ENCODE measurements at regions not wholly inside any gene's neighbourhood (a gene's known extent, or its start where the extent isn't known, plus 50 kb on each side); places are given as distances from the start of the nearest gene placed in this dataset.

GRCh38 chr14:84351646-84352045 is 1178.3 kb upstream of the FLRT2 start:
- ChIA-PET POLR2A (no interaction called here), CTCF (no interaction called here)

DNA sequence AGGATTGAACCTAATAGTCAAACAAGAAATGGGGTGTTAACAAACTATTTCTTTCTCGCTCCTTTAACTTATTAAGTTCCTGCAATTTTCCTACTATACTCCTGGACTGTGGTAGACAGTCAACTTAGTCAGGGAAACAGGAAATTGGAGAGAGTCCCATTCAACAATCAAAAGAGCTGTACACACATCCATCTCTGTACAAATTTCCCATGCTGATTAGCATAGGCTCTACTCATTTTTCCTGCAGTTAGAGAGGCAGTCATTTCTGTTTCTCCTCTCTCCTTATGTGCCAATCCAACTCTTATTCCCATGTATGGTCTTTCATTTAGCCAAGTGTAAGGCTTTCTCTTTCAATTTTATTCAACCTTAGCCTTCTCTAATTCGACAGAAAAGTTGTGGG is 1168.5 kb upstream of the FLRT2 start:
- ChIA-PET CTCF (no interaction called here), POLR2A (no interaction called here)

DNA sequence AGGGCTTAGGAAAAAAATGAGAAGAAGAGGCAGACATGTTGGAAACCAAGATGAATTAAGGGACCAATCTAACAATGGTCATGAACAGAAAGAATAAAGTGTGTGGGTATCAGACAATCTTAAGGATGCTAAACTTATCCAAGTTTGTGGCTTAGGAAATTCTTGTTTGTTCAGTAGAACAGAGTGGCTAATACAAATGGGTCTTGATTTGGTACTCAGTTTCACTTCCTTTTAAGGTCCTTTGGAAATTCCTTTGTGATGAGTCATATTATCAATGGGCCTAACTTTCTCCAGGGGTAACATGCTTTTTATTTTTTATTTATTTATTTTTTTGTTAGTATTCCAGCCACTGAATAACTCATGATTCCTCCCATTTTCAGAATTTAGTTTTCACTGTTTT is 1154.7 kb upstream of the FLRT2 start:
- POLR2A ChIA-PET = no interaction called here
- CTCF ChIA-PET = no interaction called here

DNA sequence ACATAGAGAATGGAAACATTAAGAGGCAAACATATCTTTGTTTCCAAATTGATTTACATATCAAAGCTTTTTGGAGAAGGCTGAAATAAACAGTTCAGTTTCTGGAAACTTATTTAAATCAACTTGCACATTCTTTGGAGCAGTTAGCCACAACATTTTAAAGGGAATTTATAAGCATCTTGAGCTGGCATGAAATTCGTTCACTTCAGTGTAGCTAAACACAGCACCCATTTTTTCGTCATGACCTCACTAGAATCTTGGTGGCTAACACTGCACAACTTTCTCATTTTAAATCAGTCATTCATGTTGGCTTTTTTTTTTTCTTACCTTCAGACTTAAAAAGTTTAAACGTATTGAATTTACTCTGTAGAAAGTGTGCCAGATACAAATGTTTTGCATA is 1139.9 kb upstream of the FLRT2 start:
- POLR2A ChIA-PET = no interaction called here
- CTCF ChIA-PET = no interaction called here

DNA sequence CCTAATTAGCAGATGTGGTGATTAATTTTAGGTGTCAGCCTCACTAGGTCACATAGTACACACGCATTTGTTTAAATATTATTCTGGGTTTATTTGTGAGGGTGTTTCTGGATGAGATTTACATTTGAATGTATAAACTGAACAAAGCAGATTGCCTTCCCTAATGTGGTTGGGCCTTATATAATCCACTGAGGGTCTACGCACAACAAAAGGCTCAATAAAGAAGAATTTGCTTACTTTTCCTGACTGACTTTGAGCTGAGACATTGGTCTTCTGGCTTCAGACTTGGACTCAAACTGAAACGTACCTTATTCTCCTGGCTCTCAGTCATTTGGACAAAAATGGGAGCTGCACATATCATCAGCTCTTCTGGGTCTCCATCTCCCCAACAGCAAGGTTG is 1132.3 kb upstream of the FLRT2 start:
- CTCF ChIA-PET = no interaction called here
- POLR2A ChIA-PET = no interaction called here

- POLR2A ChIA-PET = no interaction called here
These were observed 1130.5 kb upstream of the FLRT2 start for GRCh38 chr14:84399296-84399910.

DNA sequence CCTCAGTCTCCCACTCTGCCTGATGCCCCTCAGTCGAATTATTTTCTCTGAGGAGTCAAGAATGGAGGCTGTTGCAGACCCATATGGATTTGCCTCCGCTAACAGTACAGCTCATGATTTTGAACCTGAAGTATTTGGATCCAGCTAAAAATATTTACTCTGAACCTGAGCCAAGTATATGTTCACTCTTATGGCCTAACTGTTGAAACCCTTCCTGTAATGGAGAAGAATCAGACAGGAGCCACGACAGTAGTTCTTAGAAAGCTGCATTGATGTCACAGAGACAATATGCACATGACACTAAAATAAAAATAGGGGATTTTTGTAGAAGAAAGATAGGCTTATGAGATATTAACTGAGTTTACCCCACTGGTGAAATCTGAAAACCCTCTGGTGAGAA is 1128.3 kb upstream of the FLRT2 start:
- CTCF ChIA-PET = no interaction called here
- POLR2A ChIA-PET = no interaction called here

More at GRCh38 chr14:84399296-84399910, 1130.5 kb upstream of the FLRT2 start:
- CTCF ChIA-PET = no interaction called here

DNA sequence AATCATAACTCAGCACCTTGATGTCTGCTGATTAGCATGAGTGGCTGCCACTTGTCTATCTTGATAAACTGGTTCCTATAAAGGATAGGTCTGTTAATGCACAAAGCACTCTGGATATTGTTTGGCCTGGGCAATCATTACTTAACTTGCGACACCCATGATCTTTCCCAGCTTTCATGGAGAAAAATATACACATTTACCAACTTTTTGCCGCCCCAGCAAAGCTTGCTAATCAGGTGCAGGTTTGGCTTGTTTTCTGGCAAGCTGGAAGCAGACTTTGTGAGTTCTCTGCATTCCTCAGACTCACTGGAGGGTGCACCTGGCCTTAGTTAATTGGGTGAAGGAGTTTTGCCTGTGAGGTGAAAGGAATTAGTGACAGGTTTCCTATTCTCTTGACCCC is 1126.4 kb upstream of the FLRT2 start:
- ChIA-PET CTCF (no interaction called here), POLR2A (no interaction called here)

- CTCF ChIA-PET = no interaction called here
- POLR2A ChIA-PET = no interaction called here
These were observed 1125.7 kb upstream of the FLRT2 start for GRCh38 chr14:84404246-84404645.

GRCh38 chr14:84409435-84409834 is 1120.5 kb upstream of the FLRT2 start:
- CTCF ChIA-PET = no interaction called here
- POLR2A ChIA-PET = no interaction called here

GRCh38 chr14:84410344-84410743 is 1119.6 kb upstream of the FLRT2 start:
- POLR2A ChIA-PET = no interaction called here

GRCh38 chr14:84420221-84420620 is 1109.7 kb upstream of the FLRT2 start:
- CTCF ChIA-PET = no interaction called here
- POLR2A ChIA-PET = no interaction called here

More at GRCh38 chr14:84410344-84410743, 1119.6 kb upstream of the FLRT2 start:
- CTCF ChIA-PET = no interaction called here

DNA sequence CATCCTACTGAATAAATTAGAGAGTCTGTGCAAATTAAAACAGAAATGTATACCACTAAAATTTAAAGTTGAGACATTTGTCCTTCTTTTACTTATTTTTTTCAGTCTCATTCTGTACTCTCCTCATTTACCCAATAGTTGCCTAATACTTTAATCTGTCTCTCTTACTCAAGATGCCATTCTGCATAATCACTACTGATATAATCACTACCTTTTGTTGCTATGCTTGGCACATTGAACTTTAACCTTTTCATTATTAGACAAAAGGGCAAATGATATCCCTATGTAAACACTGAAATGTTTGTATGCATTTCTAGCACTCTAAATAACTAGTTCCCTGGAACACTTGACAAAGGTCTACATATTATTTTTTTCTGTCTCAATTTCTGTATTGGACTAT is 1108.3 kb upstream of the FLRT2 start:
- ChIA-PET POLR2A (no interaction called here), CTCF (no interaction called here)

DNA sequence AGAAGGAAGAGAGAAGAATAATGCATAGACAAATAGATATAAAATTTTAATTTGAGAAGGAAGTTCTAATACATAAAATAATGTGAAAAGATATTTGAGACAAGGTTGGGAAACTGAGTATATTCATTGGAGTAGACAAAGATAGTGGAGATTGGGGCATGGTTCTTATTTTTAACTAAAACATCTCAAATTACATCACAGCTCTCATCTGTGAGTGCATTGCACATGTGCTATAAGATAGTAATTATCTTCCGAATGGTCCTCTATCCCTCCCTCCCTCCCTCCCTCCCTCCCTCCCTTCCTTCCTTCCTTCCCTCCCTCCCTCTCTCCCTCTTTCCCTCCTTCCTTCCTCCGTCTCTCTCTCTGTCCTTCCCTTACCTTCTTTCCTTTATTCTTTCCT is 1104.0 kb upstream of the FLRT2 start:
- ChIA-PET CTCF (no interaction called here), POLR2A (no interaction called here)

DNA sequence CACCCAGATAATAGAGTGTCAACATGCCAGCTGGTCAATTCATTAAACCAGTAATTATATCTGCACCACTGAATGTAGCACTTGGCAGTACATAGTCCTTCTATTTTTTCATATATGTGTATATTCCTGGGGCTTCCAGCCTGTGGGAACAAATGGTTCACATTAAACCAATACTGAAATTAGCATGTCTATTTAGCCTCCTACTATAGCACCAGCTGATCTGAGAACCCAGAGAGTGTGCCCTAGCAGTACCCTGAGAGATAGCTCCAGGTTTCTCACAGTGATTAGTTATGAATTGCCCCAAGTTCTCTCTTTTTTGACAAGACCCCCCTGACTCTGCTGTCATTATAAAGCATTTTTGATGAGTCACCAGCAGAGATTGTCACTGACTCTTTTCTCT is 1097.3 kb upstream of the FLRT2 start:
- ChIA-PET CTCF (no interaction called here), POLR2A (no interaction called here)

GRCh38 chr14:84433961-84434360 is 1096.0 kb upstream of the FLRT2 start:
- CTCF ChIA-PET = no interaction called here

GRCh38 chr14:84435820-84436324 is 1094.1 kb upstream of the FLRT2 start:
- ChIA-PET CTCF (no interaction called here), POLR2A (no interaction called here)

More at GRCh38 chr14:84433961-84434360, 1096.0 kb upstream of the FLRT2 start:
- POLR2A ChIA-PET = no interaction called here

DNA sequence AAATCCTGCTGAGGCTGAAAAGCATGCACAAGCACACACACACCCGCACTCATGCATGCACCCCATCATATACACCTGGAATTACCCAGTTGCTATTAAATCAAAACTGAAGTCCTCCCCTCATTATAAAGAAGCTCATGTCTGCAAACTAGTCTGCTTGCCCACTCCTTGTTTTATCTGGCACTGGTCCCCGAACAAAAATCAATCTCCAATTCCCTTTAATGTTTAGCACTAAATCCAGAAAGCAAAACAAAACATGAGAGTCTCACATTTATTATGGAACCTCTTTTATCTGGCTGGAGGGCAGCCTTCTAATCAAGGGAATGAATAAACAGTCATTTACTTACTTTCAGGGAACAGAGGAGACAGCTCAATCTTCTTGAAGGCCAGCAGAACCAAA is 1093.4 kb upstream of the FLRT2 start:
- CTCF ChIA-PET = no interaction called here
- POLR2A ChIA-PET = no interaction called here

DNA sequence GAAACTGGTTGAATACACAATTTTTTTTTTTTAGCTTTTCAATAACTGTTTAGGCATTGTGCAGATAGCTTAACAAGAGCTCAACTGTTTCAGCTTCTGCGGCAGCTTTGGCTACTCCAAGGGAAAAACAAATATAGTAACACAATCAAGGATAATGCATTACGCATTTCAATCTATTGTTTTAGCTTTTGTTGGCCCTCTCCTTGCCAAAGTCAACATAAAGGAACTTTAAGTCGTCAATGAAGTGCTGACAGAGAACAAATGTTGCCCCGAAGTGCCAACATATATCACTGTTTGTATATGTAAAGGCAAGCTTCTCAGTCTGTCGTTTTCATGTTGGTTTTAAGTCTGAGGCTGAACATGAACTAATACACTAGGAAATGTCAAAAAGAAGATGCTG is 1087.4 kb upstream of the FLRT2 start:
- ChIA-PET CTCF (no interaction called here), POLR2A (no interaction called here)

- POLR2A ChIA-PET = no interaction called here
- CTCF ChIA-PET = no interaction called here
These were observed 1084.5 kb upstream of the FLRT2 start for GRCh38 chr14:84445486-84445885.

DNA sequence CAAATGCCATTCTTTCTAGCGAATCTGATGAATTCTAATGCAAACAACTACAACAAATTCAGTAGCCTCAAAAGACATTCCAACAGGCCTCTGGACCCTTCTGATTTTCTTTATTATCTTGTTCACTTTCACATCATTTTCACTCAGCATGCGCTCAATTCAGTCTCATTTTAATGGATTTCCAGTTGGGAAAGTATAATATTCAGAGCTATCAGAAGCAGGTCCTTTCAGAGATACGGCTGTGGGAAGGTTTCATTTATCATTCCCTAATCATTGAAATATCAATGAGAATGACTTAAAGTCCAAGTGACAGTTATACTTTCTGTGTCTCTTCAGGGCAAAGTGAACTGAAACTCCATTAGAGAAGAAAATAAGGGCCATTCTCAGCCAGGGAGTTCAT is 1083.7 kb upstream of the FLRT2 start:
- POLR2A ChIA-PET = no interaction called here
- CTCF ChIA-PET = no interaction called here

GRCh38 chr14:84453307-84453950 is 1076.5 kb upstream of the FLRT2 start:
- ChIA-PET CTCF (no interaction called here), POLR2A (no interaction called here)
